ENCODE measurements at regions not wholly inside any gene's neighbourhood (a gene's known extent, or its start where the extent isn't known, plus 50 kb on each side); places are given as distances from the start of the nearest gene placed in this dataset.

GRCh38 chr14:100381395-100382105 lies 58.4 kb downstream of the SLC25A47 start:
- H3K27ac ChIP-seq (ENCODE audit: low read length), result no peak overlapping the region
- H3K4me1 ChIP-seq (ENCODE audit: control insufficient read depth in 1 of 2, insufficient read depth in 2 of 2, low read length in 2 of 2), result peaks cover 5 to 12% of the 10 kb centered on the region in 2 donors
- no peaks in the 10 kb centered on the region for H3K9me3 ChIP-seq (ENCODE audit: control insufficient read depth in 1 of 2, low read length in 2 of 2)
- no peak overlapping the region for H3K4me3 ChIP-seq (ENCODE audit: low read depth in 1 of 2, low read length in 2 of 2)
- H3K27me3 ChIP-seq (ENCODE audit: low read depth, low read length), result no peaks in the 10 kb centered on the region
- H3K36me3 ChIP-seq (ENCODE audit: control insufficient read depth in 1 of 2, insufficient read depth in 2 of 2, low read length in 2 of 2), result peaks cover 4 to 26% of the 10 kb centered on the region in 2 donors

GRCh38 chr14:100382106-100382455 lies 58.9 kb downstream of the SLC25A47 start:
- Histone ChIP-seq H3K36me3 (ENCODE audit: control insufficient read depth in 1 of 2, insufficient read depth in 2 of 2, low read length in 2 of 2) (peaks cover 4 to 26% of the 10 kb centered on the region in 2 donors), H3K27me3 (ENCODE audit: low read depth, low read length) (no peaks in the 10 kb centered on the region), H3K4me1 (ENCODE audit: control insufficient read depth in 1 of 2, insufficient read depth in 2 of 2, low read length in 2 of 2) (peaks cover 0 to 7% of the 10 kb centered on the region in 2 donors), H3K27ac (ENCODE audit: low read length) (no peak overlapping the region), H3K4me3 (ENCODE audit: low read depth in 1 of 2, low read length in 2 of 2) (no peak overlapping the region), H3K9me3 (ENCODE audit: control insufficient read depth in 1 of 2, low read length in 2 of 2) (no peaks in the 10 kb centered on the region)

GRCh38 chr14:100383727-100384158 lies 60.6 kb downstream of the SLC25A47 start:
- no peak overlapping the region for H3K27ac ChIP-seq (ENCODE audit: low read length)
- peaks cover 4 to 26% of the 10 kb centered on the region in 2 donors for H3K36me3 ChIP-seq (ENCODE audit: control insufficient read depth in 1 of 2, insufficient read depth in 2 of 2, low read length in 2 of 2)
- H3K27me3 ChIP-seq (ENCODE audit: low read depth, low read length), result no peaks in the 10 kb centered on the region
- no peaks in the 10 kb centered on the region for H3K9me3 ChIP-seq (ENCODE audit: control insufficient read depth in 1 of 2, low read length in 2 of 2)
- no peaks in the 10 kb centered on the region for H3K4me1 ChIP-seq (ENCODE audit: control insufficient read depth in 1 of 2, insufficient read depth in 2 of 2, low read length in 2 of 2)
- H3K4me3 ChIP-seq (ENCODE audit: low read depth in 1 of 2, low read length in 2 of 2), result no peak overlapping the region

- H3K27me3 ChIP-seq (ENCODE audit: low read depth, low read length), result no peaks in the 10 kb centered on the region
- no peaks in the 10 kb centered on the region for H3K9me3 ChIP-seq (ENCODE audit: control insufficient read depth in 1 of 2, low read length in 2 of 2)
- no peaks in the 10 kb centered on the region for H3K4me1 ChIP-seq (ENCODE audit: control insufficient read depth in 1 of 2, insufficient read depth in 2 of 2, low read length in 2 of 2)
- no peak overlapping the region for H3K4me3 ChIP-seq (ENCODE audit: low read depth in 1 of 2, low read length in 2 of 2)
- peaks cover 4 to 26% of the 10 kb centered on the region in 2 donors for H3K36me3 ChIP-seq (ENCODE audit: control insufficient read depth in 1 of 2, insufficient read depth in 2 of 2, low read length in 2 of 2)
- no peak overlapping the region for H3K27ac ChIP-seq (ENCODE audit: low read length)
Measured at GRCh38 chr14:100384277-100384676, 61.1 kb downstream of the SLC25A47 start.

- H3K27ac ChIP-seq (ENCODE audit: low read length), result no peak overlapping the region
Measured at GRCh38 chr14:100384819-100385813, 62.0 kb downstream of the SLC25A47 start.

GRCh38 chr14:100386121-100386520 lies 63.0 kb downstream of the SLC25A47 start:
- Histone ChIP-seq H3K9me3 (ENCODE audit: control insufficient read depth in 1 of 2, low read length in 2 of 2) (no peaks in the 10 kb centered on the region), H3K27me3 (ENCODE audit: low read depth, low read length) (no peaks in the 10 kb centered on the region), H3K4me1 (ENCODE audit: control insufficient read depth in 1 of 2, insufficient read depth in 2 of 2, low read length in 2 of 2) (peaks cover 0 to 8% of the 10 kb centered on the region in 2 donors), H3K36me3 (ENCODE audit: control insufficient read depth in 1 of 2, insufficient read depth in 2 of 2, low read length in 2 of 2) (peaks cover 4 to 22% of the 10 kb centered on the region in 2 donors), H3K27ac (ENCODE audit: low read length) (no peak overlapping the region), H3K4me3 (ENCODE audit: low read depth in 1 of 2, low read length in 2 of 2) (no peak overlapping the region)

More at GRCh38 chr14:100384819-100385813, 62.0 kb downstream of the SLC25A47 start:
- Histone ChIP-seq H3K4me3 (ENCODE audit: low read depth in 1 of 2, low read length in 2 of 2) (no peak overlapping the region), H3K27me3 (ENCODE audit: low read depth, low read length) (no peaks in the 10 kb centered on the region), H3K4me1 (ENCODE audit: control insufficient read depth in 1 of 2, insufficient read depth in 2 of 2, low read length in 2 of 2) (peaks cover 0 to 3% of the 10 kb centered on the region in 2 donors), H3K9me3 (ENCODE audit: control insufficient read depth in 1 of 2, low read length in 2 of 2) (no peaks in the 10 kb centered on the region), H3K36me3 (ENCODE audit: control insufficient read depth in 1 of 2, insufficient read depth in 2 of 2, low read length in 2 of 2) (peaks cover 4 to 26% of the 10 kb centered on the region in 2 donors)

- peaks cover 1 to 15% of the 10 kb centered on the region in 2 donors for H3K36me3 ChIP-seq (ENCODE audit: control insufficient read depth in 1 of 2, insufficient read depth in 2 of 2, low read length in 2 of 2)
- H3K4me3 ChIP-seq (ENCODE audit: low read depth in 1 of 2, low read length in 2 of 2), result no peak overlapping the region
- no peaks in the 10 kb centered on the region for H3K9me3 ChIP-seq (ENCODE audit: control insufficient read depth in 1 of 2, low read length in 2 of 2)
- H3K27me3 ChIP-seq (ENCODE audit: low read depth, low read length), result no peaks in the 10 kb centered on the region
- no peak overlapping the region for H3K27ac ChIP-seq (ENCODE audit: low read length)
- peaks cover 4 to 8% of the 10 kb centered on the region in 2 donors for H3K4me1 ChIP-seq (ENCODE audit: control insufficient read depth in 1 of 2, insufficient read depth in 2 of 2, low read length in 2 of 2)
Measured at GRCh38 chr14:100386846-100387245, 63.7 kb downstream of the SLC25A47 start.

GRCh38 chr14:100387450-100387849 lies 64.3 kb downstream of the SLC25A47 start:
- Histone ChIP-seq H3K27me3 (ENCODE audit: low read depth, low read length) (no peaks in the 10 kb centered on the region), H3K27ac (ENCODE audit: low read length) (no peak overlapping the region), H3K36me3 (ENCODE audit: control insufficient read depth in 1 of 2, insufficient read depth in 2 of 2, low read length in 2 of 2) (peaks cover 0 to 10% of the 10 kb centered on the region in 2 donors), H3K9me3 (ENCODE audit: control insufficient read depth in 1 of 2, low read length in 2 of 2) (no peaks in the 10 kb centered on the region), H3K4me1 (ENCODE audit: control insufficient read depth in 1 of 2, insufficient read depth in 2 of 2, low read length in 2 of 2) (peaks cover 4 to 8% of the 10 kb centered on the region in 2 donors), H3K4me3 (ENCODE audit: low read depth in 1 of 2, low read length in 2 of 2) (no peak overlapping the region)

GRCh38 chr14:100388103-100389054 lies 65.2 kb downstream of the SLC25A47 start:
- Histone ChIP-seq H3K27me3 (ENCODE audit: low read depth, low read length) (no peaks in the 10 kb centered on the region), H3K4me1 (ENCODE audit: control insufficient read depth in 1 of 2, insufficient read depth in 2 of 2, low read length in 2 of 2) (peaks cover 4 to 17% of the 10 kb centered on the region in 2 donors), H3K36me3 (ENCODE audit: control insufficient read depth in 1 of 2, insufficient read depth in 2 of 2, low read length in 2 of 2) (peaks cover 0 to 2% of the 10 kb centered on the region in 2 donors), H3K9me3 (ENCODE audit: control insufficient read depth in 1 of 2, low read length in 2 of 2) (no peaks in the 10 kb centered on the region), H3K4me3 (ENCODE audit: low read depth in 1 of 2, low read length in 2 of 2) (no peak overlapping the region), H3K27ac (ENCODE audit: low read length) (no peak overlapping the region)

- Histone ChIP-seq H3K36me3 (ENCODE audit: control insufficient read depth in 1 of 2, insufficient read depth in 2 of 2, low read length in 2 of 2) (no peaks in the 10 kb centered on the region), H3K27me3 (ENCODE audit: low read depth, low read length) (no peaks in the 10 kb centered on the region), H3K9me3 (ENCODE audit: control insufficient read depth in 1 of 2, low read length in 2 of 2) (no peaks in the 10 kb centered on the region), H3K27ac (ENCODE audit: low read length) (no peak overlapping the region), H3K4me1 (ENCODE audit: control insufficient read depth in 1 of 2, insufficient read depth in 2 of 2, low read length in 2 of 2) (peaks cover 4 to 20% of the 10 kb centered on the region in 2 donors), H3K4me3 (ENCODE audit: low read depth in 1 of 2, low read length in 2 of 2) (no peak overlapping the region)
Measured at GRCh38 chr14:100389497-100390104, 66.5 kb downstream of the SLC25A47 start.

Measured in muscle layer of duodenum (tissue), 2 donors.